ENCODE measurements at regions not wholly inside any gene's neighbourhood (a gene's known extent, or its start where the extent isn't known, plus 50 kb on each side); places are given as distances from the start of the nearest gene placed in this dataset.

GRCh38 chr16:13561291-13562070 lies 358.5 kb upstream of the ERCC4 start:
- intact Hi-C loops (cut with DNase I), result no loop called here
- Histone ChIP-seq H3K4me1 (no peaks in the 10 kb centered on the region), H3K9me3 (no peaks in the 10 kb centered on the region), H3K27ac (no peak overlapping the region), H3K4me3 (no peak overlapping the region), H3K27me3 (no peaks in the 10 kb centered on the region), H3K36me3 (no peaks in the 10 kb centered on the region)
- TF ChIP-seq POLR2A (IDR thresholded peaks at IDR 0.05), result no peak
- TF ChIP-seq, protein P1, sequence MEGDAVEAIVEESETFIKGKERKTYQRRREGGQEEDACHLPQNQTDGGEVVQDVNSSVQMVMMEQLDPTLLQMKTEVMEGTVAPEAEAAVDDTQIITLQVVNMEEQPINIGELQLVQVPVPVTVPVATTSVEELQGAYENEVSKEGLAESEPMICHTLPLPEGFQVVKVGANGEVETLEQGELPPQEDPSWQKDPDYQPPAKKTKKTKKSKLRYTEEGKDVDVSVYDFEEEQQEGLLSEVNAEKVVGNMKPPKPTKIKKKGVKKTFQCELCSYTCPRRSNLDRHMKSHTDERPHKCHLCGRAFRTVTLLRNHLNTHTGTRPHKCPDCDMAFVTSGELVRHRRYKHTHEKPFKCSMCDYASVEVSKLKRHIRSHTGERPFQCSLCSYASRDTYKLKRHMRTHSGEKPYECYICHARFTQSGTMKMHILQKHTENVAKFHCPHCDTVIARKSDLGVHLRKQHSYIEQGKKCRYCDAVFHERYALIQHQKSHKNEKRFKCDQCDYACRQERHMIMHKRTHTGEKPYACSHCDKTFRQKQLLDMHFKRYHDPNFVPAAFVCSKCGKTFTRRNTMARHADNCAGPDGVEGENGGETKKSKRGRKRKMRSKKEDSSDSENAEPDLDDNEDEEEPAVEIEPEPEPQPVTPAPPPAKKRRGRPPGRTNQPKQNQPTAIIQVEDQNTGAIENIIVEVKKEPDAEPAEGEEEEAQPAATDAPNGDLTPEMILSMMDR (IDR thresholded peaks at IDR 0.05), result no peak
- ATAC-seq (no peak), DNase-seq (no peak)
- WGBS (ENCODE audit: insufficient coverage, low coverage, low lambda C conversion rate, missing lambda C conversion rate), result 76% methylated on average over 9 of the region's 10 CpGs

- 87% methylated on average over 3 of the region's 5 CpGs for WGBS (ENCODE audit: insufficient coverage, low coverage, low lambda C conversion rate, missing lambda C conversion rate)
- TF ChIP-seq, protein P1 (IDR thresholded peaks at IDR 0.05), result no peak
- no peak for TF ChIP-seq POLR2A (IDR thresholded peaks at IDR 0.05)
- Histone ChIP-seq H3K4me3 (no peak overlapping the region), H3K36me3 (no peaks in the 10 kb centered on the region), H3K4me1 (peaks cover 0 to under 1% (median 0%) of the 10 kb centered on the region in 4 donors), H3K27ac (no peak overlapping the region), H3K27me3 (no peaks in the 10 kb centered on the region), H3K9me3 (no peaks in the 10 kb centered on the region)
- intact Hi-C loops (cut with DNase I), result no loop called here
- ATAC-seq, result no peak
- DNase-seq, result no peak
Measured at GRCh38 chr16:13568803-13569202, 351.2 kb upstream of the ERCC4 start.

DNA sequence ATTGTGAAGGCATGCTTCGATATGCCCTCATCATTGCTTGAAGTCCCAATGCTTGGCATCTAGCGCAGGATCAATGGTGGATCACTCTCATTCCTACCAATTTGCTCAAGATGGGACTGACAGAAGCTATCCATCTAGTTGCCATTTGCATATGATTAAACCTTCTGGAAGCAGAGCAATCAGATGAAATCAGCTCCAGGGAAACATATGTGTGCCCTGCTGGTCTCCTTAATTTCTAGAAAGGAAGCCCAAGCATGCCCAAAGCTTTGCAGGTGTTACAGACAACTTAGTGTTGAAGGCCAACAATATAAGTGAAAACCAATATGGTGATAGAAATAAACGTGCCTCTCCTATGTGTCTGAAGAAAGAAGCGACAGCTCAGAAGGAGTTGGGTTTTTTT lies 350.0 kb upstream of the ERCC4 start:
- intact Hi-C loops (cut with DNase I), result no loop called here
- DNase-seq, result no peak
- H3K27ac ChIP-seq, result no peak overlapping the region
- WGBS (ENCODE audit: insufficient coverage, low coverage, low lambda C conversion rate, missing lambda C conversion rate), result 58% methylated on average over 4 of the region's 4 CpGs
- no peak for ATAC-seq
- no peak overlapping the region for H3K4me3 ChIP-seq
- no peaks in the 10 kb centered on the region for H3K9me3 ChIP-seq
- peaks cover 0 to 7% (median 0%) of the 10 kb centered on the region in 4 donors for H3K4me1 ChIP-seq
- TF ChIP-seq POLR2A (IDR thresholded peaks at IDR 0.05), result no peak
- TF ChIP-seq, protein P1 (IDR thresholded peaks at IDR 0.05), result no peak
- no peaks in the 10 kb centered on the region for H3K27me3 ChIP-seq
- H3K36me3 ChIP-seq, result no peaks in the 10 kb centered on the region

DNA sequence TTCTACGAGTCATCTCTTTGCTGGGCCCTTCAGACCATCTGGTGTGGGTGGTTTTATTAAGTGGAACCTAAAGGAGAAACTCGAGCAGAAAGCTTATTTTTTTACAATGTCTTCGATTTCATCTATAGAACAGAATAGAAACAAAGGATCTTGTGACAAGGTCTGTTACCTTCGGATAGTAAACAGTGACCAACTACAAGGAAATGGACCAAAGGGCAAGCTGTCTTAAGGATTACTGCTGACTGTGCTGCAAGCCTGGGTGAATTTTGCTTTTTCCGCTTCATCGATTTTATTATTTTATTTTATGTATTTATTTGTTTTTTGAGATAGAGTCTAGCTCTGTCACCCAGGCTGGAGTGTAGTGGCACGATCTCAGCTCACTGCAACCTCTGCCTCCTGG lies 348.9 kb upstream of the ERCC4 start:
- Histone ChIP-seq H3K27ac (no peak overlapping the region), H3K4me3 (no peak overlapping the region), H3K9me3 (no peaks in the 10 kb centered on the region), H3K4me1 (peaks cover 0 to 7% (median 0%) of the 10 kb centered on the region in 4 donors), H3K36me3 (no peaks in the 10 kb centered on the region), H3K27me3 (no peaks in the 10 kb centered on the region)
- intact Hi-C loops (cut with DNase I), result no loop called here
- TF ChIP-seq POLR2A (IDR thresholded peaks at IDR 0.05), result no peak
- TF ChIP-seq, protein P1 (IDR thresholded peaks at IDR 0.05), result no peak
- ATAC-seq, result no peak
- DNase-seq, result no peak
- WGBS (ENCODE audit: insufficient coverage, low coverage, low lambda C conversion rate, missing lambda C conversion rate), result 72% methylated on average over 7 of the region's 7 CpGs

Measured in right lobe of liver (tissue), 6 donors.